Right lobe of liver (tissue), 6 donors: ENCODE measurements at regions not wholly inside any gene's neighbourhood (a gene's known extent, or its start where the extent isn't known, plus 50 kb on each side); places are given as distances from the start of the nearest gene placed in this dataset.

Source experiments
- ATAC-seq, 4 donors: fragments of 200-7000 bp; cut with Tn5 transposase; one replicate each; pipeline ENCODE4 v1.9.1; 2020; ENCODE audit warnings: mild to moderate bottlenecking in 4 of 4, moderate library complexity in 4 of 4
- DNase-seq, 3 donors: peaks; one replicate each; pipeline ENCODE4 v3.0.0-alpha.2; 2020
- H3K27ac ChIP-seq, 3 donors: fragments of 200-600 bp; one replicate each; pipeline ENCODE4 v1.8.0; 2022
- H3K27me3 ChIP-seq, 2 donors: fragments of 200-600 bp; one replicate each; pipeline ENCODE4 v1.8.0; 2022
- H3K36me3 ChIP-seq, 4 donors: fragments of 200-600 bp; sonication (generic) in 1 of 4; one replicate each; pipeline versions ENCODE4 v1.5.1 to v1.8.0; 2017 to 2022; ENCODE audit warnings: control low read depth in 1 of 4
- H3K4me1 ChIP-seq, 4 donors: fragments of 200-600 bp; sonication (generic) in 1 of 4; one replicate each; pipeline versions ENCODE4 v1.5.1 to v1.8.0; 2017 to 2022; ENCODE audit warnings: control low read depth in 1 of 4
- H3K4me3 ChIP-seq, 3 donors: fragments of 200-600 bp; one replicate each; pipeline ENCODE4 v1.8.0; 2022
- H3K9me3 ChIP-seq, 4 donors: fragments of 200-600 bp; sonication (generic) in 1 of 4; one replicate each; pipeline versions ENCODE4 v1.5.1 to v1.8.0; 2017 to 2022; ENCODE audit warnings: control low read depth in 1 of 4
- CTCF ChIP-seq, 4 donors: fragments of 200-600 bp in 3 of 4; fragments of 450-650 bp in 1 of 4; IDR thresholded peaks; one replicate each; pipeline versions ENCODE4 v1.5.1 to v1.8.0; 2016 to 2022; ENCODE audit warnings: antibody characterized with exemption in 4 of 4, mild to moderate bottlenecking in 2 of 4
- POLR2A ChIP-seq: fragments of 450-650 bp; IDR thresholded peaks from one replicate; pipeline ENCODE4 v1.6.1; 2017; ENCODE audit warnings: antibody characterized with exemption, mild to moderate bottlenecking
- WGBS: methylation state at CpG from one replicate; pipeline ENCODE4 v1.1.6; 2018; ENCODE audit warnings: low coverage, low lambda C conversion rate; ENCODE audit not compliant: insufficient coverage; ENCODE audit errors: missing lambda C conversion rate; 5-methylcytosine and 5-hydroxymethylcytosine counted together
- intact Hi-C, 2 donors: fragments of 100-400 bp; cut with DNase I; formaldehyde crosslinking; loops; one replicate each; pipeline versions ENCODE4 v1.11.2 to v1.14.1; 2022
- donor health status: DM: no; HTN: yes; CAD: no.
- donor health status: DM: no; HTN: no; CAD: no.
- donor health status: DM: no; HTN: no; CAD: no.
- donor health status: DM: no; HTN: yes; CAD: no.
- donor health status: DM: no; HTN: yes; CAD: no.

GRCh38 chr13:86399572-86399971, 600.4 kb upstream of the SLITRK6 start:
- no peak overlapping the region for H3K4me3 ChIP-seq
- no peaks in the 10 kb centered on the region for H3K27me3 ChIP-seq
- ATAC-seq (no peak), DNase-seq (no peak)
- H3K4me1 ChIP-seq = no peaks in the 10 kb centered on the region
- TF ChIP-seq CTCF (IDR thresholded peaks at IDR 0.05) (no peak), POLR2A (no peak)
- intact Hi-C loops = no loop called here
- no peaks in the 10 kb centered on the region for H3K36me3 ChIP-seq
- H3K27ac ChIP-seq = no peak overlapping the region
- H3K9me3 ChIP-seq = peaks cover 0 to 5% (median 0%) of the 10 kb centered on the region in 4 donors

GRCh38 chr13:86402500-86402899, 603.3 kb upstream of the SLITRK6 start:
- no peaks in the 10 kb centered on the region for H3K4me1 ChIP-seq
- no peak overlapping the region for H3K27ac ChIP-seq
- H3K4me3 ChIP-seq = no peak overlapping the region
- H3K36me3 ChIP-seq = no peaks in the 10 kb centered on the region
- no peak for TF ChIP-seq CTCF (IDR thresholded peaks at IDR 0.05)
- no peak for TF ChIP-seq POLR2A
- no peaks in the 10 kb centered on the region for H3K27me3 ChIP-seq
- ATAC-seq (no peak), DNase-seq (no peak)
- 45% methylated on average over 3 of the region's 3 CpGs for WGBS
- intact Hi-C loops = no loop called here
- H3K9me3 ChIP-seq = peaks cover 0 to 2% (median 0%) of the 10 kb centered on the region in 4 donors

DNA sequence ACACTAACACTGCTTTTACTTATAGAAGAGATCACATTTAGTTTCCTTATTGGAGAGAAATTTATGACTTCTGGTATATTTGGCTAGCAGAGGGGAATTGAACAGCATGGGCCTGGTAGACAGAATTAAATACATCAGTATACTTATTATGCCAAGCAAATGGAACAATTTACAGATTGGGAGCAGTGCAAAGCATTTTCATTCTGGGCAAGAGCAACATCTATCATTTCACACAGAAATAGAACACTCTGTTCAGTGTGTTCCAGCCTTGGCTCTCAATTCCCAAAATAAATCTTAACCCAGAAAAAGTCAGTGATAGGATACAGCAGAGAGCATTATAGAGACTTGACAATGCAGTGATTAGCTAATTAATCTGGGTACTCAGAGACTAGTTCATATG, 604.0 kb upstream of the SLITRK6 start:
- H3K36me3 ChIP-seq = no peaks in the 10 kb centered on the region
- no peak overlapping the region for H3K27ac ChIP-seq
- ATAC-seq (no peak), DNase-seq (no peak)
- no peaks in the 10 kb centered on the region for H3K9me3 ChIP-seq
- no peak for TF ChIP-seq POLR2A
- no peak for TF ChIP-seq CTCF (IDR thresholded peaks at IDR 0.05)
- no peak overlapping the region for H3K4me3 ChIP-seq
- no peaks in the 10 kb centered on the region for H3K27me3 ChIP-seq
- no peaks in the 10 kb centered on the region for H3K4me1 ChIP-seq
- intact Hi-C loops = no loop called here

GRCh38 chr13:86409466-86410241, 610.4 kb upstream of the SLITRK6 start:
- Histone ChIP-seq H3K9me3 (no peaks in the 10 kb centered on the region), H3K36me3 (no peaks in the 10 kb centered on the region), H3K4me3 (no peak overlapping the region), H3K4me1 (no peaks in the 10 kb centered on the region), H3K27ac (no peak overlapping the region), H3K27me3 (no peaks in the 10 kb centered on the region)
- DNase-seq = no peak
- ATAC-seq = no peak
- intact Hi-C loops = no loop called here
- TF ChIP-seq POLR2A (no peak), CTCF (IDR thresholded peaks at IDR 0.05) (no peak)
- WGBS = no CpG with 5 or more reads among the region's 8 CpGs
